ENCODE measurements at regions not wholly inside any gene's neighbourhood (a gene's known extent, or its start where the extent isn't known, plus 50 kb on each side); places are given as distances from the start of the nearest gene placed in this dataset.

GRCh38 chr11:90764691-90765090 is 541.8 kb upstream of the CHORDC1 start:
- Histone ChIP-seq H3K27ac (no peak overlapping the region), H3K27me3 (no peaks in the 10 kb centered on the region), H3K36me3 (no peaks in the 10 kb centered on the region), H3K4me1 (no peaks in the 10 kb centered on the region), H3K9me3 (no peaks in the 10 kb centered on the region), H3K4me3 (no peak overlapping the region)
- no peak for ATAC-seq
- TF ChIP-seq CTCF (IDR thresholded peaks at IDR 0.05 in 4 of 5, conservative IDR thresholded peaks at IDR 0.05 in 1 of 5) (no peak), POLR2A (IDR thresholded peaks at IDR 0.05) (no peak)
- DNase-seq = no peak
- intact Hi-C loops (cut with DNase I; ENCODE audit: low total_unique reads) = no loop called here
- in situ Hi-C loops (cut with MboI; ENCODE audit: low sequenced_read_pairs in 4 of 4) = no loop called here

- ATAC-seq (no peak), DNase-seq (no peak)
- in situ Hi-C loops (cut with MboI; ENCODE audit: low sequenced_read_pairs in 4 of 4) = no loop called here
- Histone ChIP-seq H3K36me3 (no peaks in the 10 kb centered on the region), H3K4me1 (no peaks in the 10 kb centered on the region), H3K9me3 (no peaks in the 10 kb centered on the region), H3K4me3 (no peak overlapping the region), H3K27me3 (no peaks in the 10 kb centered on the region), H3K27ac (no peak overlapping the region)
- intact Hi-C loops (cut with DNase I; ENCODE audit: low total_unique reads) = no loop called here
- TF ChIP-seq CTCF (IDR thresholded peaks at IDR 0.05 in 4 of 5, conservative IDR thresholded peaks at IDR 0.05 in 1 of 5) = no peak
- no peak for TF ChIP-seq POLR2A (IDR thresholded peaks at IDR 0.05)
These were observed 535.1 kb upstream of the CHORDC1 start for GRCh38 chr11:90757849-90758494.

- ATAC-seq (no peak), DNase-seq (no peak)
- no peaks in the 10 kb centered on the region for H3K36me3 ChIP-seq
- TF ChIP-seq CTCF (IDR thresholded peaks at IDR 0.05 in 4 of 5, conservative IDR thresholded peaks at IDR 0.05 in 1 of 5) (no peak), POLR2A (IDR thresholded peaks at IDR 0.05) (no peak)
- intact Hi-C loops (cut with DNase I; ENCODE audit: low total_unique reads) = no loop called here
- H3K4me1 ChIP-seq = no peaks in the 10 kb centered on the region
- in situ Hi-C loops (cut with MboI; ENCODE audit: low sequenced_read_pairs in 4 of 4) = no loop called here
- H3K4me3 ChIP-seq = no peak overlapping the region
- no peak overlapping the region for H3K27ac ChIP-seq
- H3K27me3 ChIP-seq = no peaks in the 10 kb centered on the region
- H3K9me3 ChIP-seq = no peaks in the 10 kb centered on the region
These were observed 533.8 kb upstream of the CHORDC1 start for GRCh38 chr11:90756617-90757016.

GRCh38 chr11:90753546-90753945 is 530.7 kb upstream of the CHORDC1 start:
- intact Hi-C loops (cut with DNase I; ENCODE audit: low total_unique reads) (no loop called here), in situ Hi-C loops (cut with MboI; ENCODE audit: low sequenced_read_pairs in 4 of 4) (no loop called here)
- H3K9me3 ChIP-seq = no peaks in the 10 kb centered on the region
- no peak overlapping the region for H3K27ac ChIP-seq
- no peaks in the 10 kb centered on the region for H3K4me1 ChIP-seq
- ATAC-seq (no peak), DNase-seq (no peak)
- no peak overlapping the region for H3K4me3 ChIP-seq
- H3K36me3 ChIP-seq = no peaks in the 10 kb centered on the region
- no peaks in the 10 kb centered on the region for H3K27me3 ChIP-seq
- no peak for TF ChIP-seq POLR2A (IDR thresholded peaks at IDR 0.05)
- no peak for TF ChIP-seq CTCF (IDR thresholded peaks at IDR 0.05 in 4 of 5, conservative IDR thresholded peaks at IDR 0.05 in 1 of 5)

- Histone ChIP-seq H3K27ac (no peak overlapping the region), H3K4me1 (no peaks in the 10 kb centered on the region), H3K36me3 (no peaks in the 10 kb centered on the region), H3K27me3 (no peaks in the 10 kb centered on the region), H3K9me3 (no peaks in the 10 kb centered on the region), H3K4me3 (no peak overlapping the region)
- in situ Hi-C loops (cut with MboI; ENCODE audit: low sequenced_read_pairs in 4 of 4) (no loop called here), intact Hi-C loops (cut with DNase I; ENCODE audit: low total_unique reads) (no loop called here)
- ATAC-seq = no peak
- TF ChIP-seq POLR2A (IDR thresholded peaks at IDR 0.05) (no peak), CTCF (IDR thresholded peaks at IDR 0.05 in 4 of 5, conservative IDR thresholded peaks at IDR 0.05 in 1 of 5) (no peak)
- no peak for DNase-seq
These were observed 524.2 kb upstream of the CHORDC1 start for GRCh38 chr11:90747057-90747456.
